ENCODE measurements at regions not wholly inside any gene's neighbourhood (a gene's known extent, or its start where the extent isn't known, plus 50 kb on each side); places are given as distances from the start of the nearest gene placed in this dataset.

GRCh38 chr1:29540801-29541357 is 304.6 kb downstream of the PTPRU start:
- DNase-seq (ENCODE audit: insufficient read length, low spot score): no peak
- no peak for FAIRE-seq

- no peak for FAIRE-seq
- DNase-seq (ENCODE audit: insufficient read length, low spot score): no peak
Measured at GRCh38 chr1:29539971-29540370, 303.6 kb downstream of the PTPRU start.

GRCh38 chr1:29538586-29538985 is 302.3 kb downstream of the PTPRU start:
- FAIRE-seq: no peak

DNA sequence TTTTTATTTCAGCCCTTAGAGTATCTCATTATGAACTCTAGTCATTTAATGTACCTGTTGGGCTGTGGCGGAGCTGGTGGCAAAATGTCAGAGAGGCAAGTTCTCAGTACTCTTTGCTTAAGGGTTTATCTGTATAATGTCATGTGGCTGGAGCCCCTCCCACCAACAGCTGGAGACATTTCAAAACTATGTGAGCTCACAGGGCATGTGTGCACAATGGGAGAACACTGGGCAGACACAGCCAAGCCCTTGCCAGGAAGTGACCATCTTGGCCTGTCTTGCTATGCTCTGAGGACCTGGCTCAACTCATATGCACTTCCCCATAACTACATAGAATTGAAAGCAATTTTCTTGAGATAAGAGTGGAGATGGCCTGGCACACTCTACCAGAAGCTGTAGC is 296.4 kb downstream of the PTPRU start:
- no peak for FAIRE-seq
- DNase-seq (ENCODE audit: insufficient read length, low spot score): no peak

More at GRCh38 chr1:29538586-29538985, 302.3 kb downstream of the PTPRU start:
- DNase-seq (ENCODE audit: insufficient read length, low spot score): no peak

DNA sequence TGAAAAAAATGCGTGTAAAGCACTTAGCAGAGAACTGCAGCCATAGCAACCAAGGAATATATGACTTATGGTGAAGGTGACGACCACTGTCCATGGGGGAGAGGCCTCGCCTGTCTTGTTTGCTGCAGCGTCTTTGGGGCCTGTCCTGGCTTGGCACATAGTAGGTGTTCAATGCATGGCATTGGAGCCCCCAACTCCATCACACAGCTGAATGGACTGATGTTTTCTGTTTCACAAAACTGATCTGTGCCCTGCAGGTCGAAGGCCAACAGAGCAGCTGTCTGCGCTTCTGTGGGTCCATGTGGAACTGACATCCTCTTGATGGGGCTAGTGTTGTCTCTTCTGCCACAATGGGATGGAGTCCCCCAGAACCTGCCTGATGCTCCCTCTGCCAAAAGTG is 296.0 kb downstream of the PTPRU start:
- no peak for DNase-seq (ENCODE audit: insufficient read length, low spot score)
- no peak for FAIRE-seq

GRCh38 chr1:29531596-29531995 is 295.3 kb downstream of the PTPRU start:
- no peak for DNase-seq (ENCODE audit: insufficient read length, low spot score)

GRCh38 chr1:29529677-29530278 is 293.5 kb downstream of the PTPRU start:
- FAIRE-seq (no peak), DNase-seq (ENCODE audit: insufficient read length, low spot score) (no peak)

More at GRCh38 chr1:29531596-29531995, 295.3 kb downstream of the PTPRU start:
- FAIRE-seq: no peak

DNA sequence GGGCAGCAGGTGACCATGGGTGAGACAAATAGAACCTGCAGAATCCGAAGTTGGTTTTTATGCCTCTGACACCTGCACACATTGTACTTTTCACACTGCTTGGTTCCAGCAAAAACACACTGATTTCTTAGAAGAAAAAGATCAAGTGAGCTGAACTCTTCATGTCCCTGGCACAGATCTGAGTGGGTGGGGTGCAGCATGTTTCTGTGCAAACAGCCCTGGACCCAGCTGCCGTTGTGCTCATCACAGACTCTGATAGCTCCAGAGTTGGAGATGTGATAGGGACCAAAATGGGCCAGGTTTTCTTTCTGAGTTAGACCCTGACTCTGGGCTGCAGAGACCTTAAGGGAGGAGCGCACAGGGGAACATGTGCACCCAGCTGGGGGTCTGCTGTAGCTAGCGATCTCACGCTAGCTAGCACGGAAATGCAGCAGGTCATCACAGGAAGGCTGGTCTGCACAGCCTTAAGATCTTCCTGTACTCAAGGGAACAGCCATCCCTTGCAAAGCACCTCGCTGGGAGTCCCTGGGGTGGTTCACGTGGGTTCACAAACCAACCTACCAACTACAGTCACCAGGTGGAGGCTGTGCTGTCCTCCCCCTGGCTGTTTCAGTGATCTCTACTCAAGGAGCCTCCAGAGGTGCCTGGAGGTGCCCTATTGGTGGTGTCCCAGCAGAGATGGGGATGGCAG is 291.1 kb downstream of the PTPRU start:
- FAIRE-seq (no peak), DNase-seq (ENCODE audit: insufficient read length, low spot score) (no peak)

DNA sequence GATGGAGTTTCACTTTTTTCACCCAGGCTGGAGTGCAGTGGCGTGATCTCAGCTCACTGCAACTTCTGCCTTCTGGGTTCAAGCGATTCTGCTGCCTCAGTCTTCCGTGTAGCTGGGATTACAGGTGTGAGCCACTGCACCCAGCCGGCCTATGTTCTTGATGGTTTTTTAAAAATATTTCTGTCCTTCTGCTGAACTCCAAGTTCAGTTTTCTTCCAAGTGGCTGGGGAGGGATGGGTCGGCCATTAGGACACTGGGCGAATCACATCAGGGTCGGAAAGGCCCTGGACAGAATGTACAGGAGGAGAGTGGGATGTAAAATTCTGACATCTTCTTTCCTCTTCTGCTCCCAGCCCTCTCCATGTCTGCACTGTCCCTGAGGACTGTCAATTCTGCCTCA is 289.6 kb downstream of the PTPRU start:
- FAIRE-seq (no peak), DNase-seq (ENCODE audit: insufficient read length, low spot score) (no peak)

DNA sequence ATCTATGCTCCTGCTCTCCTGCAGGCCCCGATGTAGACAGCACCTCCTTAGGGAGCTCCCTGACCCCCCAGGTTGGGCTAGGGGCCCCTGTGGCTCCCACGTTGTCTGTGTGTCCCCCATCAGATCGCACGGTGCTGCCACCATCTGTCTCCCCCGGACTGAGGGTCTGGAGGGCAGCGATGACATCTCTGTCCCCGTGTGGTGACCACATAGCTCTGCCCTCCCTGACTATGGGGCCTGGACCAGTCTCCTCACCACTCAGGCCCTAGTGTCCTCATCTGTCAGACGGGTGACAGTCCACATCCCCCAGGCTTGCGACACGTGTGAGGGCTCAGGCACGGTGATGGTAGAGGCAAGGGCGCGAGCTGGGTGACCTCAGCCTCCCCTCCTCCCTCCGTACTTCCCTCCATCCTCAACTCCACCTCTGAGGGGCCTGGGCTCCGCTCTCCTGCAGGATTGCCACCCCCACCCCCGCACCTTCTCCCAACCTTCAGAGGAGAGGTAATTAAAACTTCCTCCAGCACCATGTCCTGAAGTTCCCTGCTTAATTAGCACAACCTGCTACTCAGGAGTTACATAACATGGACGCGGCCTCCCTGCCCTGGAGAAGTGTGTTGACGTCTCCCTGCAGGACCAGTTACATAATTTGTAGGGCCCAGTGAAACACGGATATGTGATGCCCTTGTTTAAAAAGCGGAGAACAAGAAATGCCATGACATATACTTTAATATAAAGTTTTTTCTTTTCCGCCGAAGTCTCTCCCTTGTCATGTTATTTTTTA is 288.2 kb downstream of the PTPRU start:
- no peak for FAIRE-seq
- DNase-seq (ENCODE audit: insufficient read length, low spot score): no peak

DNA sequence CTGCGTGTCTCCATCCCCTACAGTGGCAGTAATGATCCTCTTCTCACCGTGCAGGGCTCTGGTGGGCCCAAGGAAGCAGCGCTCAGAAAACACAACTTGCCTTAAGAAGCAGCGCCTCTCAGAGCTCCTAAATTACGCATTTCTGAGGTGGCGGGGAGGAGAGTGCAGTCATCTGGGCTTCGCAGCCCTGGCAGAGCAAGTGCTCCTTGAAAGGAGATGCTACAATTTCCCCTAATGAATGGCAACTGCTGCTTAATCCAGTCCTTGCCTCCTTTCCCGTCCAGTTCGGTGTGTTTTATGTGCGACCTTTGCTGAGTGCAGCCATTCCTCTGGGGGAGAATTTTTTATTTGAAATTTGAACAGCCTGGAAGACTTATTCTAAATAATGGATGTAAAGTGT is 287.3 kb downstream of the PTPRU start:
- FAIRE-seq: no peak
- DNase-seq (ENCODE audit: insufficient read length, low spot score): no peak

DNA sequence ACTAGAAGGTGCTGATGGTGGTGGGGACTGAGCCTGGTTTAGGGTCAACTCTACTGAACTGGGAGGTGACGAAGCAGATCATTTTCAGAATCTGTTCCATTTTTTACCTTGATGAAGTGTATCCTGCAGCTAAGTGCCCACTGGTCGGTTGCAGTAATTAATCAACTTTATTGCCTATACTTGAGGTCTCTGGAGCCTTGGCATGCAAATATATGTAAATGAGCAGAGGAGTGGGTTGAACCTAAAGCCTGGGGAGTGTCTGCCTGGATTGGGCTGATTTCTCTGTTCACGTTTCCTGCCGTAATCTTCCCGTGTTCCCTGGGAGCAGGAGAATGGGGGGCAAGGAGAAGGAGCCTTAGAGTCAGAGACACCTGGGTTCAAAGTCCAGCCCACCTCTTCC is 286.8 kb downstream of the PTPRU start:
- FAIRE-seq: no peak
- no peak for DNase-seq (ENCODE audit: insufficient read length, low spot score)

DNA sequence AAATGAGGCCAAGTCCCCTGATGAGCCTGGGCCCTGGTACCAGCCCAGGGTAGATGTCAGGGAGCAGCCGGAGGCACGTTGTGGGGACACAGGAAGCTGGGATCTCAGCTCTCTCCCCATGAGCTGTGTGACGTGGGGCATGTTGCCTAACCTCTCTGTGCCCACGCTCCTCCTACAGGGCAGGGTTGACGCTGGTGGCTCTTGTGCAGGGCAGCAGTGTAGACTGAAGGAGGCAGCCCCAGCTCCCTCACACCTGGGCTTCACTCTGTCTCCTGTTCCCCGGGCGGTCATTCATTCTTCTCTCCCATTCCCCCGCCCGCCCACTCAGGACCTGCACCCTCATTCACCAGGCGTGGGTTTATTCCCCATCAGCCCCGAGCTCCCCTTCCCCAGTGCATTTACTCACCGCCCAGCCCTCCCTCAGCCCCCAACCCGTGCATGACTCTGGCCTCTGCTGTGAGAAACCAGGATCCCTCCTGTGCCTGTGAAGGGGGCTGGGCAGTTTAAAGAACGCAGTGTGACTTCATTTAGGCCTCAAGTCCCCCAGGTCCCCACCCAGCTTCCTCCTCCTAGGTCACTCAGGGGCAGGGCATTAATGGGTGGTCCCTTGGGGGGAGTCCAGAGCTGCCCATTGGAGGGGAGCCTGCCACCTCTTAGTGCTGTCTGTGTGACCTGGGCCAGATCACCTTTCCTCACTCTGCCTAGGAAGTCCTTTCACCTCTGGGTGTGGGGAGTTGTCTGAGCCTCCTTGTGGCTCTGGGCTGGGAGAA is 285.7 kb downstream of the PTPRU start:
- DNase-seq (ENCODE audit: insufficient read length, low spot score): no peak
- no peak for FAIRE-seq

- DNase-seq (ENCODE audit: insufficient read length, low spot score) (no peak), FAIRE-seq (no peak)
Measured at GRCh38 chr1:29521438-29521715, 285.1 kb downstream of the PTPRU start.

- no peak for FAIRE-seq
- DNase-seq (ENCODE audit: insufficient read length, low spot score): no peak
Measured at GRCh38 chr1:29520571-29521437, 284.5 kb downstream of the PTPRU start.

DNA sequence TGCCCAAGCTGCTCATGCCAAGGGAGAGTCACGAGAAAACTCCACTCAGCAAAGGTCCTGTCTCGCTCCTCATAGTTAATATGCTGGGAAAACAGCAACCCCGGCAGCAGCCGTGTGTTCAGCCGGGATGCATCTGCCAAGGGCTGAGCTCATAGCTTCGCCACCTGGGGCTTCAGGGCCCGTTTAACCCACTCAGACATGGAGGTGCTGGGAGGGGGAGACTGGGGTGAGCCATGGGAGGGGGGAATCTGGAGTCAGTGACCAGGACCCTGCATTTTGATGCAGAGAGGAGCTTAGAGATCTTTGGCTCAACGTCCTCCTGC is 283.4 kb downstream of the PTPRU start:
- no peak for DNase-seq (ENCODE audit: insufficient read length, low spot score)
- FAIRE-seq: no peak

- no peak for FAIRE-seq
- DNase-seq (ENCODE audit: insufficient read length, low spot score): no peak
Measured at GRCh38 chr1:29519108-29519787, 282.9 kb downstream of the PTPRU start.

GRCh38 chr1:29518183-29518835 is 282.0 kb downstream of the PTPRU start:
- no peak for DNase-seq (ENCODE audit: insufficient read length, low spot score)
- FAIRE-seq: no peak
